IMR-90 (cell line): ENCODE measurements at regions not wholly inside any gene's neighbourhood (a gene's known extent, or its start where the extent isn't known, plus 50 kb on each side); places are given as distances from the start of the nearest gene placed in this dataset.

Source experiments
- ATAC-seq: fragments of 200-7000 bp; cut with Tn5 transposase; 2 replicates; pipeline ENCODE4 v1.9.1; 2020; ENCODE audit warnings: low read depth, mild to moderate bottlenecking, moderate library complexity
- BruUV-seq: library from RNA; stranded (reverse); fragments of 400-500 nt; replicated peaks from 2 replicates; lab custom pipeline; 2021; lab: Mats Ljungman, UMichigan
- CTCF ChIA-PET: fragments of 300-600 bp; formaldehyde crosslinking; extraction: SDS; loops from one replicate; lab custom pipeline; 2021; ENCODE audit warnings: antibody characterized with exemption; lab: Yijun Ruan, JAX
- POLR2A ChIA-PET: fragments of 300-600 bp; sonication (Branson Sonifier 250); formaldehyde crosslinking; loops from one replicate; lab custom pipeline; 2022; ENCODE audit warnings: antibody characterized with exemption; ENCODE audit not compliant: unreplicated experiment; lab: Charles Lee
- DNase-seq: peaks from one replicate; pipeline ENCODE4 v3.0.0; 2013
- H2AFZ ChIP-seq: replicated peaks from 2 replicates; pipeline ENCODE3; 2013; ENCODE audit warnings: low read length, mild to moderate bottlenecking; ENCODE audit not compliant: poor library complexity
- H2AK5ac ChIP-seq: 2 replicates; pipeline ENCODE4 v1.6.1; 2013; ENCODE audit warnings: low read depth, low read length, inconsistent platforms
- H2AK9ac ChIP-seq: replicated peaks from 2 replicates; pipeline ENCODE3; 2013; ENCODE audit warnings: mild to moderate bottlenecking, low read depth, low read length, moderate library complexity; ENCODE audit not compliant: poor library complexity
- H2BK120ac ChIP-seq: 2 replicates; pipeline ENCODE4 v1.6.1; 2013; ENCODE audit warnings: low read depth, low read length, inconsistent platforms
- H2BK15ac ChIP-seq: 3 replicates; pipeline ENCODE4 v1.6.1; 2013; ENCODE audit warnings: low read depth, low read length, inconsistent platforms
- H2BK20ac ChIP-seq: 2 replicates; pipeline ENCODE4 v1.6.1; 2013; ENCODE audit warnings: low read depth, mild to moderate bottlenecking, inconsistent platforms, low read length, moderate library complexity
- H2BK5ac ChIP-seq: 2 replicates; pipeline ENCODE4 v1.6.1; 2013; ENCODE audit warnings: mild to moderate bottlenecking, low read depth, low read length, inconsistent platforms; ENCODE audit not compliant: poor library complexity, severe bottlenecking
- H3K14ac ChIP-seq: replicated peaks from 2 replicates; pipeline ENCODE4 v1.6.1; 2013; ENCODE audit warnings: low read depth, low read length, inconsistent platforms
- H3K18ac ChIP-seq: 2 replicates; pipeline ENCODE4 v1.6.1; 2013; ENCODE audit warnings: low read depth, low read length, control low read depth
- H3K23ac ChIP-seq: 2 replicates; pipeline ENCODE4 v1.6.1; 2013; ENCODE audit warnings: low read depth, low read length, inconsistent platforms
- H3K27ac ChIP-seq: 2 replicates; pipeline ENCODE4 v1.5.1; 2013; ENCODE audit warnings: mild to moderate bottlenecking, control low read depth, low read length; ENCODE audit not compliant: insufficient read depth
- H3K27me3 ChIP-seq: 2 replicates; pipeline ENCODE4 v1.6.1; 2013; ENCODE audit warnings: low read length; ENCODE audit not compliant: control insufficient read depth, insufficient read depth
- H3K36me3 ChIP-seq: 2 replicates; pipeline ENCODE4 v1.6.1; 2013; ENCODE audit warnings: low read length, mixed read lengths; ENCODE audit not compliant: control insufficient read depth, insufficient read depth
- H3K4ac ChIP-seq: 2 replicates; pipeline ENCODE4 v1.6.1; 2013; ENCODE audit warnings: low read depth, low read length, inconsistent platforms
- H3K4me1 ChIP-seq: 2 replicates; pipeline ENCODE4 v1.6.1; 2013; ENCODE audit warnings: low read length, mixed read lengths; ENCODE audit not compliant: control insufficient read depth, insufficient read depth
- H3K4me2 ChIP-seq: 2 replicates; pipeline ENCODE4 v1.6.1; 2013; ENCODE audit warnings: low read depth, mild to moderate bottlenecking, control low read depth, low read length, moderate library complexity
- H3K4me3 ChIP-seq: 2 replicates; pipeline ENCODE4 v1.5.1; 2013; ENCODE audit warnings: low read depth, mild to moderate bottlenecking, control low read depth, low read length, moderate library complexity; ENCODE audit not compliant: insufficient read depth
- H3K56ac ChIP-seq: 2 replicates; pipeline ENCODE4 v1.6.1; 2013; ENCODE audit warnings: low read length, inconsistent platforms; ENCODE audit not compliant: insufficient read depth; ENCODE audit errors: extremely low read depth
- H3K79me1 ChIP-seq, 2 experiments: 2 replicates each; pipeline ENCODE4 v1.6.1; 2013; ENCODE audit warnings: low read length in 2 of 2, inconsistent platforms in 1 of 2, low read depth in 1 of 2
- H3K9ac ChIP-seq: 2 replicates; pipeline ENCODE4 v1.6.1; 2013; ENCODE audit warnings: low read depth, low read length, control low read depth
- H3K9me1 ChIP-seq: 2 replicates; pipeline ENCODE4 v1.6.1; 2013; ENCODE audit warnings: low read length, inconsistent platforms; ENCODE audit not compliant: insufficient read depth
- H3K9me3 ChIP-seq: 2 replicates; pipeline ENCODE4 v1.6.1; 2013; ENCODE audit warnings: low read length; ENCODE audit not compliant: control insufficient read depth, insufficient read depth
- H4K20me1 ChIP-seq: 2 replicates; pipeline ENCODE4 v1.6.1; 2013; ENCODE audit warnings: low read length, inconsistent platforms; ENCODE audit not compliant: insufficient read depth
- H4K5ac ChIP-seq: 2 replicates; pipeline ENCODE4 v1.6.1; 2013; ENCODE audit warnings: mild to moderate bottlenecking, low read depth, low read length, control low read depth
- H4K8ac ChIP-seq, 2 experiments: 2 replicates each; pipeline ENCODE4 v1.6.1; 2013; ENCODE audit warnings: low read depth in 2 of 2, low read length in 2 of 2, control low read depth in 1 of 2, inconsistent platforms in 1 of 2
- H4K91ac ChIP-seq: 2 replicates; pipeline ENCODE4 v1.6.1; 2013; ENCODE audit warnings: low read depth, low read length, inconsistent platforms; ENCODE audit not compliant: insufficient read depth
- BHLHE40 ChIP-seq: fragments of 150-350 bp; IDR thresholded peaks from 2 replicates; pipeline ENCODE4 v1.6.1; 2016; ENCODE audit warnings: mild to moderate bottlenecking, low read depth, low read length
- CEBPB ChIP-seq: IDR thresholded peaks from 2 replicates; pipeline ENCODE4 v1.6.1; 2012; ENCODE audit warnings: low read depth, low read length, improper control_type of control experiment
- ELK1 ChIP-seq: fragments of 150-350 bp; IDR thresholded peaks from 2 replicates; pipeline ENCODE4 v1.6.1; 2016; ENCODE audit warnings: low read depth, mild to moderate bottlenecking, low read length, moderate library complexity, borderline replicate concordance
- MAFK ChIP-seq: IDR thresholded peaks from 2 replicates; pipeline ENCODE4 v1.6.1; 2012; ENCODE audit warnings: low read depth, low read length, improper control_type of control experiment
- MAZ ChIP-seq: IDR thresholded peaks from 2 replicates; pipeline ENCODE4 v1.6.1; 2012; ENCODE audit warnings: low read depth, mild to moderate bottlenecking, low read length, improper control_type of control experiment, moderate library complexity, borderline replicate concordance
- MXI1 ChIP-seq: IDR thresholded peaks from 2 replicates; pipeline ENCODE4 v1.6.1; 2012; ENCODE audit warnings: low read depth, mild to moderate bottlenecking, low read length, moderate library complexity, borderline replicate concordance
- NFE2L2 ChIP-seq: fragments of 150-350 bp; IDR thresholded peaks from 2 replicates; pipeline ENCODE4 v1.6.1; 2016; ENCODE audit warnings: low read depth, mild to moderate bottlenecking, low read length
- RCOR1 ChIP-seq: IDR thresholded peaks from 2 replicates; pipeline ENCODE4 v1.6.1; 2012; ENCODE audit warnings: mild to moderate bottlenecking, low read length, improper control_type of control experiment; ENCODE audit not compliant: insufficient replicate concordance
- RFX5 ChIP-seq: IDR thresholded peaks from 2 replicates; pipeline ENCODE4 v1.8.0; 2012; ENCODE audit warnings: low read depth, mild to moderate bottlenecking, low read length, moderate library complexity
- SMC3 ChIP-seq: fragments of 150-350 bp; IDR thresholded peaks from 2 replicates; pipeline ENCODE4 v1.6.1; 2016; ENCODE audit warnings: low read depth, mild to moderate bottlenecking, antibody characterized with exemption, low read length, moderate library complexity
- USF2 ChIP-seq: fragments of 150-350 bp; IDR thresholded peaks from 2 replicates; pipeline ENCODE4 v1.6.1; 2017; ENCODE audit warnings: mild to moderate bottlenecking, antibody characterized with exemption, low read length, low read depth
- WGBS, 2 experiments: methylation state at CpG; one replicate each; pipeline versions ENCODE4 v1.1.5 to v1.1.7; 2013; ENCODE audit warnings: missing lambda C conversion rate in 2 of 2; ENCODE audit not compliant: insufficient read length in 1 of 2; ENCODE audit errors: extremely low coverage in 2 of 2; 5-methylcytosine and 5-hydroxymethylcytosine counted together
- dilution Hi-C: fragments of 300-500 bp; cut with HindIII; formaldehyde crosslinking; loops from one replicate; pipeline ENCODE4 v1.14.3; 2018; ENCODE audit warnings: low sequenced_read_pairs; ENCODE audit not compliant: unreplicated experiment
- in situ Hi-C: fragments of 300-500 bp; cut with MboI; formaldehyde crosslinking; loops from 3 replicates; pipeline ENCODE4 v1.14.3; 2019; ENCODE audit warnings: low sequenced_read_pairs, inconsistent platforms, mixed read lengths
- intact Hi-C: fragments of 100-400 bp; cut with micrococcal nuclease; formaldehyde crosslinking; loops from 2 replicates; pipeline ENCODE4 v1.10.0; 2022

GRCh38 chr13:26909477-26909876 is 148.9 kb upstream of the GPR12 start:
- Histone ChIP-seq H3K27ac (no peak overlapping the region), H3K27me3 (peaks cover 35% of the 10 kb centered on the region), H3K9ac (no peak overlapping the region), H3K9me1 (no peaks in the 10 kb centered on the region), H4K5ac (no peak overlapping the region), H4K91ac (no peak overlapping the region), H3K56ac (no peak overlapping the region), H2AK5ac (no peak overlapping the region), H2BK5ac (no peak overlapping the region), H3K36me3 (no peaks in the 10 kb centered on the region), H2BK15ac (no peak overlapping the region), H2BK20ac (no peak overlapping the region), H3K4me1 (no peaks in the 10 kb centered on the region), H3K4ac (no peak overlapping the region), H3K79me1 (no peaks in the 10 kb centered on the region), H2AFZ (no peak overlapping the region), H2BK120ac (no peak overlapping the region), H3K4me2 (no peak overlapping the region), H3K23ac (no peak overlapping the region), H3K14ac (no peak overlapping the region), H4K8ac (no peak overlapping the region), H4K20me1 (no peaks in the 10 kb centered on the region), H3K18ac (no peak overlapping the region), H3K4me3 (no peak overlapping the region), H2AK9ac (no peak overlapping the region), H3K9me3 (no peaks in the 10 kb centered on the region)
- no CpG with 5 or more reads among the region's 6 CpGs for WGBS, 2 experiments
- POLR2A ChIA-PET, result no interaction called here
- no peak for TF ChIP-seq USF2
- no peak for TF ChIP-seq MAFK
- TF ChIP-seq MXI1, result no peak
- no peak for TF ChIP-seq BHLHE40
- no peak for TF ChIP-seq RCOR1
- TF ChIP-seq RFX5, result no peak
- TF ChIP-seq SMC3, result no peak
- TF ChIP-seq MAZ, result no peak
- no peak for TF ChIP-seq NFE2L2
- no peak for TF ChIP-seq CEBPB
- no peak for TF ChIP-seq ELK1
- intact Hi-C loops, result no loop called here
- BruUV-seq, result no TSS peak
- DNase-seq, result no peak
- dilution Hi-C loops, result no loop called here
- in situ Hi-C loops, result no loop called here
- CTCF ChIA-PET, result no interaction called here
- no peak for ATAC-seq
